ENCODE measurements at regions not wholly inside any gene's neighbourhood (a gene's known extent, or its start where the extent isn't known, plus 50 kb on each side); places are given as distances from the start of the nearest gene placed in this dataset.
"Not testable (repeated sequence)": the region's sequence is repeated elsewhere in the genome, so short reads cannot be mapped to it uniquely, and the experiment has no call there.

DNA sequence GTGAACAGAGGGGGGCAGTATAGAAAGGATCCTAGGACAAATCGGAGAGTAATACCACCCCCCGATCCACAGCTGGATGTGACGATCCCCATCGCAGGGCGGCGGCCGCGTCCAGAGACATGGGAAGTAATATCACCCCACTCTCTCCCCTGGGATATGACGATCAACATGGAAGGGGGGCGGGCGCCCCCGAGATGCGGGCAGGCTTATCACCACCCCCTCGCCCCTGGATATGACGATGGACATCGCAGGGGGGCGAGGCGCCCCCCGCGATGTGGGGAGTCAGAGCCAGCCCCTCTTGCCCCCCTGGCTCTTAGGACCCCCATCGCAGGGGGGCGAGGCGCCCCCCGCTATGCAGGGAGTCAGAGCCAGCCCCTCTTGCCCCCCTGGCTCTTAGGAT lies 120.4 kb upstream of the OSBPL11 start:
- TF ChIP-seq POLR2AphosphoS5 (IDR thresholded peaks at IDR 0.05; ENCODE audit: insufficient read depth in 1 of 2, low read depth in 1 of 2) (no peak), POLR2A (IDR thresholded peaks at IDR 0.05) (no peak)
- TF ChIP-seq, protein P1, sequence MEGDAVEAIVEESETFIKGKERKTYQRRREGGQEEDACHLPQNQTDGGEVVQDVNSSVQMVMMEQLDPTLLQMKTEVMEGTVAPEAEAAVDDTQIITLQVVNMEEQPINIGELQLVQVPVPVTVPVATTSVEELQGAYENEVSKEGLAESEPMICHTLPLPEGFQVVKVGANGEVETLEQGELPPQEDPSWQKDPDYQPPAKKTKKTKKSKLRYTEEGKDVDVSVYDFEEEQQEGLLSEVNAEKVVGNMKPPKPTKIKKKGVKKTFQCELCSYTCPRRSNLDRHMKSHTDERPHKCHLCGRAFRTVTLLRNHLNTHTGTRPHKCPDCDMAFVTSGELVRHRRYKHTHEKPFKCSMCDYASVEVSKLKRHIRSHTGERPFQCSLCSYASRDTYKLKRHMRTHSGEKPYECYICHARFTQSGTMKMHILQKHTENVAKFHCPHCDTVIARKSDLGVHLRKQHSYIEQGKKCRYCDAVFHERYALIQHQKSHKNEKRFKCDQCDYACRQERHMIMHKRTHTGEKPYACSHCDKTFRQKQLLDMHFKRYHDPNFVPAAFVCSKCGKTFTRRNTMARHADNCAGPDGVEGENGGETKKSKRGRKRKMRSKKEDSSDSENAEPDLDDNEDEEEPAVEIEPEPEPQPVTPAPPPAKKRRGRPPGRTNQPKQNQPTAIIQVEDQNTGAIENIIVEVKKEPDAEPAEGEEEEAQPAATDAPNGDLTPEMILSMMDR (IDR thresholded peaks at IDR 0.05) = no peak
- Histone ChIP-seq H3K9me3 (no peaks in the 10 kb centered on the region), H3K4me3 (no peak overlapping the region), H3K36me3 (no peaks in the 10 kb centered on the region), H3K27me3 (no peaks in the 10 kb centered on the region), H3K4me1 (no peaks in the 10 kb centered on the region), H3K27ac (no peak overlapping the region)
- intact Hi-C loops (cut with DNase I) = no loop called here
- no peak for DNase-seq (ENCODE audit: extremely low spot score in 2 of 2)

DNA sequence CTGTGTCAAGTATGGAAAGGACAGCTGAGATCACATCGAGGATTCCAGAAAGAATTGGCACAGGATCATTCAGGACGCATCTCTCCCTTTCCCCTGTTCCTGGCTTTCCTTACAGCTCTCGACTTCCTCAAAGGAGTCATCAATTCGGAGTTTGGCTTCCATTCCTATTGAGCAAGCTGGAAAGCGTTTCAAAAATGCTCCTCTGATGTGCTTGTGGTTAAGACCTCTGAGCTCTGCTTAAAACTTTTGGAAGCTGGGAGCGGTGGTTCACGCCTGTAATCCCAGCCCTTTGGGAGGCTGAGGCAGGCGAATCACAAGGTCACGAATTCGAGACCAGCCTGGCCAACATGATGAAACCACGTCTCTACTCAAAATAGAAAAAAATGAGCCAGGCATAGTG lies 136.9 kb upstream of the OSBPL11 start:
- H3K4me1 ChIP-seq; DNase-seq (ENCODE audit: extremely low spot score in 2 of 2); H3K36me3 ChIP-seq; H3K27me3 ChIP-seq; H3K9me3 ChIP-seq; H3K4me3 ChIP-seq; intact Hi-C loops (cut with DNase I); H3K27ac ChIP-seq: not testable (repeated sequence)

- H3K4me1 ChIP-seq; DNase-seq (ENCODE audit: extremely low spot score in 2 of 2); H3K9me3 ChIP-seq; H3K27ac ChIP-seq; H3K36me3 ChIP-seq; H3K4me3 ChIP-seq; intact Hi-C loops (cut with DNase I); H3K27me3 ChIP-seq: not testable (repeated sequence)
Observed at GRCh38 chr3:125741991-125742718, 146.9 kb upstream of the OSBPL11 start.

DNA sequence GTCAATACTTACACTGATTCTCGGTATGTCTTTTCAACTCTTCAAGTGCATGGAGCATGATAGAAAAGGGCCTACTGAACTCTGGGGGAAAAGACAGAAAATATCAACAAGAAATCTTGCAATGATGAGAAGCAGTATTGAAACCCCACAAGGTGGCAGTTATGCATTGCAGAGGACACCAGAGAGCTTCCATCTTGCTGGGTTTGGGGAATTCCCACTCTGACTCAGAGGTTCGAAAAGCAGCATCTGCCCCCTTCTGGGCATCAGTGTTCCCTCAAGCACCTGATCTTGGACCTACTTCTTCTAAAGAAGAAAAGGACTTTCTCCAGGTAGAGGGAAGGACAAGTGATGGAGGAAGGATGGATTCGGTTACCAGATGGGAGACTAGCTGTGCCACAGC lies 147.5 kb upstream of the OSBPL11 start:
- DNase-seq (ENCODE audit: extremely low spot score in 2 of 2); intact Hi-C loops (cut with DNase I); H3K9me3 ChIP-seq: not testable (repeated sequence)

GRCh38 chr3:125757050-125757449 lies 161.8 kb upstream of the OSBPL11 start:
- DNase-seq (ENCODE audit: extremely low spot score in 2 of 2); H3K27ac ChIP-seq; H3K27me3 ChIP-seq; H3K4me1 ChIP-seq; H3K36me3 ChIP-seq; H3K4me3 ChIP-seq; H3K9me3 ChIP-seq; intact Hi-C loops (cut with DNase I): not testable (repeated sequence)

More for the DNA sequence above, 147.5 kb upstream of the OSBPL11 start:
- H3K27ac ChIP-seq, H3K36me3 ChIP-seq, H3K4me1 ChIP-seq, H3K4me3 ChIP-seq, H3K27me3 ChIP-seq: not testable (repeated sequence)

GRCh38 chr3:125758641-125759130 lies 163.4 kb upstream of the OSBPL11 start:
- H3K4me3 ChIP-seq; intact Hi-C loops (cut with DNase I); H3K4me1 ChIP-seq; H3K27me3 ChIP-seq; H3K9me3 ChIP-seq; DNase-seq (ENCODE audit: extremely low spot score in 2 of 2); H3K36me3 ChIP-seq; H3K27ac ChIP-seq: not testable (repeated sequence)

GRCh38 chr3:125762601-125763000 lies 167.3 kb upstream of the OSBPL11 start:
- H3K27ac ChIP-seq; H3K36me3 ChIP-seq; intact Hi-C loops (cut with DNase I); DNase-seq (ENCODE audit: extremely low spot score in 2 of 2); H3K4me1 ChIP-seq; H3K4me3 ChIP-seq; H3K27me3 ChIP-seq; H3K9me3 ChIP-seq: not testable (repeated sequence)

DNA sequence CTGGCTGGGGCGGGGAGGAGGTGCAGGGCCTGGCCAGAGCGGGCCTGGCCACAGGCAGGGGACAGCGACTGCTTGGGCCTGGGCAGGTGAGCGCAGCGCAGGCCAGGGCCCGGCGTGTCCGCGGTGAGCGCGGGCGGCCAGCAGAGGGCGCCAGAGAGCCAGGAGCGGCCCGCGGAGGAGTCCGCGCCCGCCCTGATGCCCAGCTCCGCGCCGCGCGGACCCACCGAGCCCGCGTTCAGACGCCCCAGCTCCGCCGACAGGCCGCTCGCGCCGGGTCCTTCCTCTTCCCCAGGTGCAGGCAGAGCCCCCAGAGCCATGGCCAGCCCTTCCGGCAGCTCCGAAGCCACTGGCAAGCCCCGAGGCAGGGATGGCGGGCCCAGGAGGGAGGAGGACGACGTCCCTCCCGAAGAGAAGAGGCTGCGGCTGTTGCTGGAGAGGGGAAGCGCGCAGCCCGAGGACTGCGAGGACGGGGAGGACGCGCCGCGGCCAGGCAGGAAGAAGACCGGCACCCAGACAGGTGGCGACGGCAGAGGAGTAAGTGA lies 171.1 kb upstream of the OSBPL11 start:
- H3K36me3 ChIP-seq; DNase-seq (ENCODE audit: extremely low spot score in 2 of 2); intact Hi-C loops (cut with DNase I); H3K27me3 ChIP-seq; H3K9me3 ChIP-seq; H3K4me1 ChIP-seq: not testable (repeated sequence)
- Histone ChIP-seq H3K4me3 (peak overlapping the region; percentile 56 to 59), H3K27ac (peak overlapping the region; percentile 69)
- TF ChIP-seq, protein P1 (IDR thresholded peaks at IDR 0.05) = peak; percentile 63 to 74 (median 72)

GRCh38 chr3:125766931-125767330 lies 171.6 kb upstream of the OSBPL11 start:
- Histone ChIP-seq H3K4me3 (peak overlapping the region; percentile 56 to 59), H3K27ac (peak overlapping the region; percentile 69)
- H3K27me3 ChIP-seq; DNase-seq (ENCODE audit: extremely low spot score in 2 of 2); H3K4me1 ChIP-seq; intact Hi-C loops (cut with DNase I); H3K36me3 ChIP-seq; H3K9me3 ChIP-seq: not testable (repeated sequence)
